NCI-H1092 treated with DMSO at 0.1 percent for 48 hours (cell line): ENCODE measurements at regions not wholly inside any gene's neighbourhood (a gene's known extent, or its start where the extent isn't known, plus 50 kb on each side); places are given as distances from the start of the nearest gene placed in this dataset.
A peak's percentile ranks its signal among the peaks of the same experiment; 100 is the strongest.

Experiments
- DNase-seq: peaks from one replicate; lab custom pipeline; 2025; lab: John Stamatoyannopoulos, UW

- DNase-seq = no peak
These were observed 304.5 kb downstream of the OTOL1 start for GRCh38 chr3:161800985-161801559.

- no peak for DNase-seq
These were observed 321.5 kb downstream of the OTOL1 start for GRCh38 chr3:161818106-161818505.

- DNase-seq = peak; percentile 88
These were observed 325.0 kb downstream of the OTOL1 start for GRCh38 chr3:161821591-161821990.

- peak; percentile 61 for DNase-seq
These were observed 325.7 kb downstream of the OTOL1 start for GRCh38 chr3:161822291-161822690.

GRCh38 chr3:161823910-161824309 is 327.3 kb downstream of the OTOL1 start:
- DNase-seq = no peak

- DNase-seq = no peak
These were observed 341.4 kb downstream of the OTOL1 start for GRCh38 chr3:161838021-161838420.

- no peak for DNase-seq
These were observed 351.8 kb downstream of the OTOL1 start for GRCh38 chr3:161848376-161848775.

GRCh38 chr3:161851941-161852566 is 355.4 kb downstream of the OTOL1 start:
- peak; percentile 37 for DNase-seq

- no peak for DNase-seq
These were observed 356.1 kb downstream of the OTOL1 start for GRCh38 chr3:161852744-161853143.

- no peak for DNase-seq
These were observed 357.7 kb downstream of the OTOL1 start for GRCh38 chr3:161854232-161854771.

GRCh38 chr3:161859057-161859456 is 362.4 kb downstream of the OTOL1 start:
- no peak for DNase-seq

GRCh38 chr3:161859865-161860450 is 363.4 kb downstream of the OTOL1 start:
- no peak for DNase-seq

GRCh38 chr3:161863775-161864174 is 367.2 kb downstream of the OTOL1 start:
- DNase-seq = no peak

- no peak for DNase-seq
These were observed 369.6 kb downstream of the OTOL1 start for GRCh38 chr3:161866176-161866575.

GRCh38 chr3:161875483-161875882 is 378.9 kb downstream of the OTOL1 start:
- DNase-seq = no peak

GRCh38 chr3:161879470-161879869 is 382.9 kb downstream of the OTOL1 start:
- no peak for DNase-seq

- DNase-seq = no peak
These were observed 388.2 kb downstream of the OTOL1 start for GRCh38 chr3:161884830-161885229.

- DNase-seq = no peak
These were observed 393.6 kb downstream of the OTOL1 start for GRCh38 chr3:161890147-161890625.

GRCh38 chr3:161893972-161894371 is 397.4 kb downstream of the OTOL1 start:
- DNase-seq = no peak

GRCh38 chr3:161894657-161895056 is 398.0 kb downstream of the OTOL1 start:
- no peak for DNase-seq

GRCh38 chr3:161905520-161906132 is 409.0 kb downstream of the OTOL1 start:
- no peak for DNase-seq

- no peak for DNase-seq
These were observed 417.3 kb downstream of the OTOL1 start for GRCh38 chr3:161913786-161914389.
